ENCODE measurements at regions not wholly inside any gene's neighbourhood (a gene's known extent, or its start where the extent isn't known, plus 50 kb on each side); places are given as distances from the start of the nearest gene placed in this dataset.

DNA sequence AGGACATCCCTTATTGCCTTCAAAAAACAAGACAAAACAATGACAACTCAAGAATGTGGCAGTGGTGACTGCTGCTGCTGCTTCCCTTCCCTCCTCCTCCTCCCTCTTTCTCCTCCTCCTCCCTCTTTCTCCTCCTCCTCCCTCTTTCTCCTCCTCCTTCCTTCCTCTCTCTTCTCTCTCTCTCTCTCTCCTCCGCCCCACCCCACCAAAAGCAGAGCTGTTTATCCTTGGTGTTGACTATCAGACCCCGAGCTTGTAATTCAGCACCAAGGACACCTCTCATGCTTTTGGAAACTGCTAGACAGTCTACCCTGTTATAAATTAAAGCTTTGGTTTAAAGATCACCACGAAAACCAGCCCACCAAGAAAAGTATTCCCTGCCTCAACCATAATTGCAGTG is 72.4 kb upstream of the IFNAR2 start:
- peaks cover 0 to 3% (median 2%) of the 10 kb centered on the region in 4 donors for H3K4me1 ChIP-seq
- H3K27me3 ChIP-seq, result peaks cover 0 to 27% (median 0%) of the 10 kb centered on the region in 3 donors
- no peaks in the 10 kb centered on the region for H3K36me3 ChIP-seq
- WGBS, 2 donors, result 12 to 26% methylated on average over 3 of the region's 3 CpGs
- DNase-seq, result no peak
- no peak overlapping the region for H3K27ac ChIP-seq
- intact Hi-C loops (cut with DNase I), result no loop called here
- no peak overlapping the region for H3K4me3 ChIP-seq
- H3K9me3 ChIP-seq, result peaks cover 0 to 5% (median 2%) of the 10 kb centered on the region in 4 donors
- TF ChIP-seq CTCF (IDR thresholded peaks at IDR 0.05) (no peak), POLR2A (IDR thresholded peaks at IDR 0.05) (no peak), EP300 (IDR thresholded peaks at IDR 0.05) (no peak), POLR2AphosphoS5 (IDR thresholded peaks at IDR 0.05) (no peak)

- Histone ChIP-seq H3K27me3 (peaks cover 0 to 14% (median 0%) of the 10 kb centered on the region in 3 donors), H3K27ac (no peak overlapping the region), H3K9me3 (peaks cover 0 to 5% (median 2%) of the 10 kb centered on the region in 4 donors), H3K36me3 (no peaks in the 10 kb centered on the region), H3K4me1 (peaks cover 0 to 12% (median 10%) of the 10 kb centered on the region in 4 donors), H3K4me3 (no peak overlapping the region)
- WGBS, 2 donors, result 85 to 90% methylated on average over 1 of the region's 1 CpG
- TF ChIP-seq POLR2A (IDR thresholded peaks at IDR 0.05), result no peak
- no peak for TF ChIP-seq EP300 (IDR thresholded peaks at IDR 0.05)
- no peak for TF ChIP-seq CTCF (IDR thresholded peaks at IDR 0.05)
- no peak for TF ChIP-seq POLR2AphosphoS5 (IDR thresholded peaks at IDR 0.05)
- DNase-seq, result no peak
- intact Hi-C loops (cut with DNase I), result no loop called here
Observed at GRCh38 chr21:33158654-33159053, 71.1 kb upstream of the IFNAR2 start.

- peaks cover 0 to 12% (median 10%) of the 10 kb centered on the region in 4 donors for H3K4me1 ChIP-seq
- no peak overlapping the region for H3K4me3 ChIP-seq
- intact Hi-C loops (cut with DNase I), result no loop called here
- no peak for DNase-seq
- H3K36me3 ChIP-seq, result no peaks in the 10 kb centered on the region
- no peak for TF ChIP-seq EP300 (IDR thresholded peaks at IDR 0.05)
- TF ChIP-seq POLR2AphosphoS5 (IDR thresholded peaks at IDR 0.05), result no peak
- TF ChIP-seq CTCF (IDR thresholded peaks at IDR 0.05), result no peak
- TF ChIP-seq POLR2A (IDR thresholded peaks at IDR 0.05), result no peak
- peaks cover 0 to 5% (median 2%) of the 10 kb centered on the region in 4 donors for H3K9me3 ChIP-seq
- WGBS, 2 donors, result 49 to 50% methylated on average over 15 of the region's 15 CpGs
- no peak overlapping the region for H3K27ac ChIP-seq
- H3K27me3 ChIP-seq, result peaks cover 0 to 8% (median 0%) of the 10 kb centered on the region in 3 donors
Observed at GRCh38 chr21:33162436-33162951, 67.2 kb upstream of the IFNAR2 start.

GRCh38 chr21:33168886-33169285 is 60.9 kb upstream of the IFNAR2 start:
- peaks cover 0 to 53% (median 10%) of the 10 kb centered on the region in 3 donors for H3K27me3 ChIP-seq
- intact Hi-C loops (cut with DNase I), result no loop called here
- no peak overlapping the region for H3K4me3 ChIP-seq
- DNase-seq, result no peak
- WGBS, 2 donors, result 68 to 77% methylated on average over 6 of the region's 6 CpGs
- H3K36me3 ChIP-seq, result no peaks in the 10 kb centered on the region
- H3K4me1 ChIP-seq, result no peaks in the 10 kb centered on the region
- H3K27ac ChIP-seq, result no peak overlapping the region
- peaks cover 0 to 1% (median 0%) of the 10 kb centered on the region in 4 donors for H3K9me3 ChIP-seq
- TF ChIP-seq EP300 (IDR thresholded peaks at IDR 0.05), result no peak
- TF ChIP-seq POLR2A (IDR thresholded peaks at IDR 0.05), result no peak
- TF ChIP-seq CTCF (IDR thresholded peaks at IDR 0.05), result no peak
- no peak for TF ChIP-seq POLR2AphosphoS5 (IDR thresholded peaks at IDR 0.05)

- TF ChIP-seq POLR2AphosphoS5 (IDR thresholded peaks at IDR 0.05), result no peak
- TF ChIP-seq EP300 (IDR thresholded peaks at IDR 0.05), result no peak
- no peak for TF ChIP-seq CTCF (IDR thresholded peaks at IDR 0.05)
- Histone ChIP-seq H3K4me3 (no peak overlapping the region), H3K27ac (no peak overlapping the region), H3K36me3 (no peaks in the 10 kb centered on the region), H3K9me3 (peaks cover 0 to 1% (median 0%) of the 10 kb centered on the region in 4 donors), H3K4me1 (no peaks in the 10 kb centered on the region), H3K27me3 (peaks cover 0 to 53% (median 10%) of the 10 kb centered on the region in 3 donors)
- 82% methylated on average over 14 of the region's 14 CpGs for WGBS, 2 donors
- intact Hi-C loops (cut with DNase I), result no loop called here
- no peak for DNase-seq
Observed at GRCh38 chr21:33169359-33169758, 60.4 kb upstream of the IFNAR2 start.
